HFF-Myc (cell line): ENCODE measurements at regions not wholly inside any gene's neighbourhood (a gene's known extent, or its start where the extent isn't known, plus 50 kb on each side); places are given as distances from the start of the nearest gene placed in this dataset.

Source experiments
- DNase-seq: peaks from one replicate; pipeline ENCODE4 v3.0.0-alpha.2; 2011; ENCODE audit warnings: low read depth; ENCODE audit errors: extremely low read depth
- H3K4me3 ChIP-seq: replicated peaks from 2 replicates; pipeline ENCODE4 v1.5.1; 2011; ENCODE audit warnings: low read depth, mild to moderate bottlenecking, control low read depth, low read length
- CTCF ChIP-seq: IDR thresholded peaks from 2 replicates; pipeline ENCODE4 v1.5.1; 2012; ENCODE audit warnings: mild to moderate bottlenecking, low read depth, low read length, control low read depth; ENCODE audit errors: missing control alignments

- no peak overlapping the region for H3K4me3 ChIP-seq
- TF ChIP-seq CTCF, result no peak
- DNase-seq, result no peak
These were observed 170.0 kb downstream of the AHSP start for GRCh38 chr16:31697744-31698125.

- no peak for TF ChIP-seq CTCF
- H3K4me3 ChIP-seq, result no peak overlapping the region
- DNase-seq, result no peak
These were observed 171.2 kb downstream of the AHSP start for GRCh38 chr16:31698901-31699300.

- no peak for TF ChIP-seq CTCF
- no peak overlapping the region for H3K4me3 ChIP-seq
- no peak for DNase-seq
These were observed 171.9 kb downstream of the AHSP start for GRCh38 chr16:31699601-31700000.

GRCh38 chr16:31700200-31700529, 172.5 kb downstream of the AHSP start:
- TF ChIP-seq CTCF, result no peak
- DNase-seq, result no peak
- peak overlapping the region; percentile 80 for H3K4me3 ChIP-seq

- DNase-seq, result no peak
- no peak for TF ChIP-seq CTCF
- peak overlapping the region; percentile 80 for H3K4me3 ChIP-seq
These were observed 172.8 kb upstream of the ZNF267 start for GRCh38 chr16:31700530-31701388.

- H3K4me3 ChIP-seq, result no peak overlapping the region; the same call in 1 of the 2 replicates
- no peak for DNase-seq
- TF ChIP-seq CTCF, result no peak
These were observed 171.9 kb upstream of the ZNF267 start for GRCh38 chr16:31701734-31702133.

GRCh38 chr16:31702796-31703195, 170.8 kb upstream of the ZNF267 start:
- TF ChIP-seq CTCF, result no peak
- no peak for DNase-seq
- H3K4me3 ChIP-seq, result no peak overlapping the region
